Smooth muscle cell (in vitro differentiated cells): ENCODE measurements at regions not wholly inside any gene's neighbourhood (a gene's known extent, or its start where the extent isn't known, plus 50 kb on each side); places are given as distances from the start of the nearest gene placed in this dataset.
"Not testable (repeated sequence)": the region's sequence is repeated elsewhere in the genome, so short reads cannot be mapped to it uniquely, and the experiment has no call there.

Experiments used
- DNase-seq: peaks from one replicate; lab custom pipeline; 2025; ENCODE audit not compliant: unreplicated experiment; lab: John Stamatoyannopoulos, UW
- H2AFZ ChIP-seq: fragments of 200-600 bp; sonication (generic); 2 replicates; pipeline ENCODE4 v1.6.0; 2016; ENCODE audit warnings: antibody characterized with exemption, low read depth, mild to moderate bottlenecking
- H3F3A ChIP-seq: fragments of 200-600 bp; sonication (generic); 2 replicates; pipeline ENCODE4 v1.6.0; 2017; ENCODE audit warnings: antibody characterized with exemption, low read depth
- H3K27ac ChIP-seq: fragments of 200-600 bp; sonication (generic); 2 replicates; pipeline ENCODE4 v1.5.1; 2016; ENCODE audit warnings: low read depth, mild to moderate bottlenecking
- H3K27me3 ChIP-seq: fragments of 200-600 bp; sonication (generic); 2 replicates; pipeline ENCODE4 v1.6.1; 2016; ENCODE audit warnings: low read depth, mild to moderate bottlenecking
- H3K36me3 ChIP-seq: fragments of 200-600 bp; sonication (generic); 2 replicates; pipeline ENCODE4 v1.5.1; 2016; ENCODE audit warnings: low read depth
- H3K4me1 ChIP-seq: fragments of 200-600 bp; sonication (generic); 2 replicates; pipeline ENCODE4 v1.5.1; 2016; ENCODE audit warnings: low read depth
- H3K4me2 ChIP-seq: fragments of 200-600 bp; sonication (generic); 2 replicates; pipeline ENCODE4 v1.6.0; 2016; ENCODE audit warnings: mild to moderate bottlenecking
- H3K4me3 ChIP-seq: fragments of 200-600 bp; sonication (generic); 2 replicates; pipeline ENCODE4 v1.5.1; 2016; ENCODE audit warnings: mild to moderate bottlenecking
- H3K79me2 ChIP-seq: fragments of 200-600 bp; sonication (generic); 2 replicates; pipeline ENCODE4 v1.6.0; 2016; ENCODE audit warnings: low read depth, mild to moderate bottlenecking
- H3K9ac ChIP-seq: fragments of 200-600 bp; sonication (generic); 2 replicates; pipeline ENCODE4 v1.6.0; 2016; ENCODE audit warnings: low read depth
- H3K9me3 ChIP-seq: fragments of 200-600 bp; sonication (generic); replicated peaks from 2 replicates; pipeline ENCODE4 v1.5.1; 2016; ENCODE audit warnings: low read depth
- H4K20me1 ChIP-seq: fragments of 200-600 bp; sonication (generic); 2 replicates; pipeline ENCODE4 v1.6.0; 2016; ENCODE audit warnings: low read depth
- WGBS: methylation state at CpG from one replicate; pipeline ENCODE4 v1.1.7; 2016; ENCODE audit warnings: low lambda C conversion rate; 5-methylcytosine and 5-hydroxymethylcytosine counted together
- TF ChIP-seq, protein P1 (sequence below): fragments of 200-600 bp; sonication (generic); IDR thresholded peaks from 2 replicates; pipeline ENCODE4 v1.5.1; 2017; ENCODE audit warnings: borderline replicate concordance, mild to moderate bottlenecking, antibody characterized with exemption; ENCODE audit not compliant: insufficient read depth, poor library complexity, severe bottlenecking

DNA sequence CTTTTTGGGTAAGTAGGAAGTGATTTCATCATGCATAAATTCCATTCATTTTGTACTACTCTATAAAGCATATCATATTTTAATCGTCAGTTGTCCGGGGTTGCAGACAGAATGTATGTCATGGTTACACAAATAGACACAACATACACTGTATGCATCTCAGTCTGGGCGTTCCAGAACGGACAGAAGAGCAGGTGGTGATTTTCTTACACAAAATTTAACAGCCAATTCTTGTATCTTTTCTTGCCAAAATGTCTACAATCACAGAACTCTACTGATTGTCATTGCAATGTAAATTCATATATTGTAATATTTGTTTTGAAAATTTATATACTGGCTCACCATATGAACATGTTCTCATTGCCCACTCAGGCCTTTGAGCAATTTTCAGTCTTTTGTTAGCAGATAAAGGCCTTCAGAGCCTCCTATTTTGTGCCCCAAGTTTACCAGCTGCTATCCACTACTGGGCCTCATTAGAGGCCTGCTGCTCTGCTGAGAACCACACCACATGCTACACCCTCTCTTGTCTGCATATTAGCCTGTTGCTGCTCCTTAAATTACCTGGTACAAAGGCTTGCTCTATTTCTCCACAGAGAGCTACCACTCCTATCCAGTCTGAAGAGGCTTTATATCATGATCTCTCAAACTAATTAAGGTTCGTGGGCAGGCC lies 61.5 kb downstream of the PRDM13 start:
- H3K4me2 ChIP-seq, result no peak overlapping the region
- H2AFZ ChIP-seq, result no peak overlapping the region
- no peak overlapping the region for H3K27ac ChIP-seq
- H3K9ac ChIP-seq, result no peak overlapping the region
- H3K4me3 ChIP-seq, result no peak overlapping the region
- no peaks in the 10 kb centered on the region for H3K36me3 ChIP-seq
- no peaks in the 10 kb centered on the region for H3F3A ChIP-seq
- H3K9me3 ChIP-seq, result no peaks in the 10 kb centered on the region
- H3K27me3 ChIP-seq, result no peaks in the 10 kb centered on the region
- DNase-seq, result no peak
- H3K79me2 ChIP-seq, result no peaks in the 10 kb centered on the region
- H3K4me1 ChIP-seq, result no peaks in the 10 kb centered on the region
- H4K20me1 ChIP-seq, result no peaks in the 10 kb centered on the region
- TF ChIP-seq, protein P1, sequence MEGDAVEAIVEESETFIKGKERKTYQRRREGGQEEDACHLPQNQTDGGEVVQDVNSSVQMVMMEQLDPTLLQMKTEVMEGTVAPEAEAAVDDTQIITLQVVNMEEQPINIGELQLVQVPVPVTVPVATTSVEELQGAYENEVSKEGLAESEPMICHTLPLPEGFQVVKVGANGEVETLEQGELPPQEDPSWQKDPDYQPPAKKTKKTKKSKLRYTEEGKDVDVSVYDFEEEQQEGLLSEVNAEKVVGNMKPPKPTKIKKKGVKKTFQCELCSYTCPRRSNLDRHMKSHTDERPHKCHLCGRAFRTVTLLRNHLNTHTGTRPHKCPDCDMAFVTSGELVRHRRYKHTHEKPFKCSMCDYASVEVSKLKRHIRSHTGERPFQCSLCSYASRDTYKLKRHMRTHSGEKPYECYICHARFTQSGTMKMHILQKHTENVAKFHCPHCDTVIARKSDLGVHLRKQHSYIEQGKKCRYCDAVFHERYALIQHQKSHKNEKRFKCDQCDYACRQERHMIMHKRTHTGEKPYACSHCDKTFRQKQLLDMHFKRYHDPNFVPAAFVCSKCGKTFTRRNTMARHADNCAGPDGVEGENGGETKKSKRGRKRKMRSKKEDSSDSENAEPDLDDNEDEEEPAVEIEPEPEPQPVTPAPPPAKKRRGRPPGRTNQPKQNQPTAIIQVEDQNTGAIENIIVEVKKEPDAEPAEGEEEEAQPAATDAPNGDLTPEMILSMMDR, result no peak
- WGBS, result 86% methylated on average over 5 of the region's 5 CpGs

DNA sequence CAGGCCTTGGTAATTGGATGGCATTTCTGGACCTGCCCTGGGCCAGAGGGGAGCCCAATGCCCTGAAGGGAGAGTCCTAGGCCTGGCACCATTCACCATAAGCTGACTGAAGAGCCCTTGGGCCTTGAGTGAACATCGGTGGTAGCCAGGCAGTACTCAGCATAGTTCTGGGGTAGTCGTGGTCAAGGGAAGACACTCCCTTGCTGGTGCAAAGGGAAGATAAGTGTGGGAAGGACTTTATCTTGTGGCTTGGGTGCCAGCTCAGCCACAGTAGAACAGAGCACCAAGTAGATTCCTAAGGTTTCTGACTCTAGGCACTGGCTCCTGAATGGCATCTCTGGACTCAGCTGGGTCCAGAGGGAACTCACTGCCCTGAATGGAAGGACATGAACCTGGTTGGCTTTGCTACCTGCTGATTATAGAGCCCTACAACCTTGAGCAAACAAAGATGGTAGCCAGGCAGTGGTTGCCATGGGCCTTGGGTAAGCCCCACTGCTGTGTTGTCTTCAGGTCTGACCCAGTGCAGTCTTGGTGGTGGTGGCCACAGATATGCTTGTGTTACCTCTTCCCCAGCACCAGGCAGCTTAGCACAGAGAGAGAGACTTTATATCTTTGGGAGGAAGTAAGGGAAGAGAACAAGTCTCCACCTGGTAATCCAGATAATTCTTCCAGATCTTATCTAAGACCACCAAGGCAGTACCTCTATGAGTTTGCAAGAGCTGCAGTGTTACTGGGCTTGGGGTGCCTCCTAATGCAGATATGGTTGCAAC lies 83.5 kb downstream of the PRDM13 start:
- no peaks in the 10 kb centered on the region for H3F3A ChIP-seq
- H3K9me3 ChIP-seq, result no peaks in the 10 kb centered on the region
- H3K36me3 ChIP-seq, result no peaks in the 10 kb centered on the region
- no peak for DNase-seq
- no peaks in the 10 kb centered on the region for H3K79me2 ChIP-seq
- H3K27ac ChIP-seq, result no peak overlapping the region
- H3K4me2 ChIP-seq, result no peak overlapping the region
- peaks cover 5% of the 10 kb centered on the region for H3K27me3 ChIP-seq
- no peak overlapping the region for H2AFZ ChIP-seq
- H3K4me1 ChIP-seq, result no peaks in the 10 kb centered on the region
- H3K9ac ChIP-seq, result no peak overlapping the region
- no peak overlapping the region for H3K4me3 ChIP-seq
- no peaks in the 10 kb centered on the region for H4K20me1 ChIP-seq
- 87% methylated on average over 2 of the region's 2 CpGs for WGBS
- TF ChIP-seq, protein P1, result no peak

DNA sequence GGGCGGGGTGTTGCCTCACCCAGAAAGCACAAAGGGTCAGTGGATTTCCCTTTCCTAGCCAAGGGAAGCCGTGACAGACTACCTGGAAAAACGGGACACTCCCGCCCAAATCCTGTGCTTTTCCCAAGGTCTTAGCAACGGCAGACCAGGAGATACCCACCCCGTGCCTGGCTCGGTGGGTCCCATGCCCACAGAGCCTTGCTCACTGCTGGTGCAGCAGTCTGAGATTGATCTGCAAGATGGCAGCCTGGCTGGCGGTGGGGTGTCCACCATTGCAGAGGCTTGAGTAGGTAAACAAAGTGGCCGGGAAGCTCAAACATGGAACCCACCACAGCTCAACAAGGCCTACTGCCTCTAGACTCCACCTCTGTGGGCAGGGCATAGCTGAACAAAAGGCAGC lies 95.7 kb downstream of the PRDM13 start:
- H3K36me3 ChIP-seq, H2AFZ ChIP-seq, H3K27me3 ChIP-seq, H3K4me3 ChIP-seq, H3K79me2 ChIP-seq, H4K20me1 ChIP-seq, H3K9ac ChIP-seq, H3K9me3 ChIP-seq, H3K4me2 ChIP-seq, DNase-seq, H3K27ac ChIP-seq, H3F3A ChIP-seq, H3K4me1 ChIP-seq: not testable (repeated sequence)
- WGBS, result 92% methylated on average over 9 of the region's 9 CpGs

DNA sequence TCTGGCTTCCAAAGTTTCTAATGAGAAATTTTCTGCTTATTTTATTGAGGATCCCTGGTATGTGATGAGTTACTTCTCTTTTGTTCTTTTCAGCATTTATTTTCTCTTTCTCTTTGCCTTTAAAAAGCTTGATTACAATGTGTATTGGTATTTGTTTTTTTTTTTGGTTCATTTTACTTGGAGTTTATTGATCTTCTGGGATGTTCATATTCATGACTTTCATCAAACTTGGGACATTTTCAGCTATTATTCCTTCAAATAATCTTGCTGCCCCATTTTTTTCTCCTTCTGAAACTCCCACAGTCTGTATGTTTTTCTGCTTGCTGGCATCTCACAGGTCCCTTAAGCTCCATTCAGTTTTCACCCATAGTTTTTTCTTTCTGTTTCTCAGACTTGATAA lies 102.4 kb downstream of the PRDM13 start:
- Histone ChIP-seq H3K9ac (no peak overlapping the region), H3K27me3 (no peaks in the 10 kb centered on the region), H3K9me3 (no peaks in the 10 kb centered on the region), H4K20me1 (no peaks in the 10 kb centered on the region), H3K4me1 (no peaks in the 10 kb centered on the region), H3K27ac (no peak overlapping the region), H3K4me2 (no peak overlapping the region), H3K36me3 (no peaks in the 10 kb centered on the region), H3F3A (no peaks in the 10 kb centered on the region), H3K79me2 (no peaks in the 10 kb centered on the region), H3K4me3 (no peak overlapping the region), H2AFZ (no peak overlapping the region)
- TF ChIP-seq, protein P1, result no peak
- no peak for DNase-seq
